ENCODE measurements at regions not wholly inside any gene's neighbourhood (a gene's known extent, or its start where the extent isn't known, plus 50 kb on each side); places are given as distances from the start of the nearest gene placed in this dataset. TPM values are rescaled to one million over a fixed set of nuclear protein-coding genes. Genes with fewer than 3 reads are reported as not detected.

DNA sequence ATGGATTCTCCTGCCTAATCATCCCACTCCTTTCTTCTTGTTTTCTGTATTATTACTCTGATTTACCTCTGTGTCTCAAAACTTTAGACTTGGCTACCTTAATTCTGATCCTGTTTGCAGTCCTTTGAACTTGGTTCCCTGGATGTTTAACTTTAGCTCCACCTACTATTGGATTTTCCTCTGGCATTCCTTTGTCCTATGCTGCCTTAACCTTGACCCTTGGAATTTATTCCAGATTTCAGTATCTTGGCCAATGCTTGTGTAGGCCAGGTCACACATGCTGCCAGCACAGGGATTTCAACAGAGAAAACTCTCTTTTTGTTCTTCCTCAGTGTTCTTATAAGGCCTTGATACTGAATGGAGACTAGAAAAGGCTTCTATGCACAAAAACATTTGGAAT, 65.0 kb upstream of the DNAJC19 start:
- Histone ChIP-seq H3K4me1 (no peaks in the 10 kb centered on the region), H3K36me3 (no peaks in the 10 kb centered on the region), H3K27me3 (no peaks in the 10 kb centered on the region), H3K27ac (no peak overlapping the region), H3K4me3 (no peak overlapping the region), H3K9me3 (no peaks in the 10 kb centered on the region)
- DNase-seq (ENCODE audit: low spot score in 2 of 2) = no peak
- TF ChIP-seq POLR2A (IDR thresholded peaks at IDR 0.05) = no peak
- TF ChIP-seq, protein P1, sequence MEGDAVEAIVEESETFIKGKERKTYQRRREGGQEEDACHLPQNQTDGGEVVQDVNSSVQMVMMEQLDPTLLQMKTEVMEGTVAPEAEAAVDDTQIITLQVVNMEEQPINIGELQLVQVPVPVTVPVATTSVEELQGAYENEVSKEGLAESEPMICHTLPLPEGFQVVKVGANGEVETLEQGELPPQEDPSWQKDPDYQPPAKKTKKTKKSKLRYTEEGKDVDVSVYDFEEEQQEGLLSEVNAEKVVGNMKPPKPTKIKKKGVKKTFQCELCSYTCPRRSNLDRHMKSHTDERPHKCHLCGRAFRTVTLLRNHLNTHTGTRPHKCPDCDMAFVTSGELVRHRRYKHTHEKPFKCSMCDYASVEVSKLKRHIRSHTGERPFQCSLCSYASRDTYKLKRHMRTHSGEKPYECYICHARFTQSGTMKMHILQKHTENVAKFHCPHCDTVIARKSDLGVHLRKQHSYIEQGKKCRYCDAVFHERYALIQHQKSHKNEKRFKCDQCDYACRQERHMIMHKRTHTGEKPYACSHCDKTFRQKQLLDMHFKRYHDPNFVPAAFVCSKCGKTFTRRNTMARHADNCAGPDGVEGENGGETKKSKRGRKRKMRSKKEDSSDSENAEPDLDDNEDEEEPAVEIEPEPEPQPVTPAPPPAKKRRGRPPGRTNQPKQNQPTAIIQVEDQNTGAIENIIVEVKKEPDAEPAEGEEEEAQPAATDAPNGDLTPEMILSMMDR (IDR thresholded peaks at IDR 0.05) = no peak
- TF ChIP-seq EP300 (IDR thresholded peaks at IDR 0.05) = no peak

DNA sequence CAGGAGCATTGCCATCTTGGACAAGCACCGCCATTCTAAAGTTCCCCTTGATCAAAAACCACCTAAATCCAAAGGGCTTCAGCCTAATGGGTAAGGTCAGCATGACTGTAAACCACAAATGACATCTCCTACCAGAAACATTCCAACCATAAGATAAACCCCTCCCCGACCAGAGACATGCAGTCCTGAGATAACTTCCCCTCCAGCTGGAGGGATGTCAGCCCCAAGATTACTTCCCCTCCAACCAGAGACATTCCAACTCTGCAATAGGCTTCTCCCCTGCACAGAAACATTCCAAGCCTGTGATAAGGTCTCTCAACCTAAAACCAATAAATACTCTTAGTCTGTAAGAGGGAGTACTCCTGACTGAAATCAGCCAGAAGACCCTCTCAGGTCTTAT, 62.7 kb upstream of the DNAJC19 start:
- TF ChIP-seq POLR2A (IDR thresholded peaks at IDR 0.05) (no peak), EP300 (IDR thresholded peaks at IDR 0.05) (no peak)
- TF ChIP-seq, protein P1 (IDR thresholded peaks at IDR 0.05) = no peak
- WGBS, 2 donors = 64 to 69% methylated on average over 2 of the region's 2 CpGs
- Histone ChIP-seq H3K4me1 (no peaks in the 10 kb centered on the region), H3K27ac (no peak overlapping the region), H3K27me3 (no peaks in the 10 kb centered on the region), H3K9me3 (no peaks in the 10 kb centered on the region), H3K4me3 (no peak overlapping the region), H3K36me3 (no peaks in the 10 kb centered on the region)
- DNase-seq (ENCODE audit: low spot score in 2 of 2) = no peak

DNA sequence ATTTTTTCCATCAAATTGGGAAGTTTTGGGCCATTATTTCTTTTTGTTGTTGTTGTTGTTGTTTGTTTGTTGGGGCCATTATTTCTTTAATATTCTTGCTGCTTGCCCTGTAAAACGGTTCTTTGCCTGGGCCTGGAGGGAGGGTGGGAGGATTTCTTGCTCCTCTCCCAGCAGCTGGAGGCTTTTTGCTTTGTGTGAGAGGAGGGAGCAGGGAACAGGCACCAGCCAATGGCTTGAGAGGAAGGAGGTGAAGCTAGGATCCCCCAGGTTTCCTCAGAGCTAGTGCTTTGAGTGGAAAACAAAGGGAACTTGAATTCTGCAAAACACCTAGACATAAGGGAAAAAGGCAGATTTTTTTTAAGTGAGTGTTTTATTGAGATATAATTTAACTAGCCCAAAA, 61.2 kb upstream of the DNAJC19 start:
- 0 to 14% methylated on average over 1 of the region's 1 CpG for WGBS, 2 donors
- Histone ChIP-seq H3K27me3 (no peaks in the 10 kb centered on the region), H3K4me1 (no peaks in the 10 kb centered on the region)

DNA sequence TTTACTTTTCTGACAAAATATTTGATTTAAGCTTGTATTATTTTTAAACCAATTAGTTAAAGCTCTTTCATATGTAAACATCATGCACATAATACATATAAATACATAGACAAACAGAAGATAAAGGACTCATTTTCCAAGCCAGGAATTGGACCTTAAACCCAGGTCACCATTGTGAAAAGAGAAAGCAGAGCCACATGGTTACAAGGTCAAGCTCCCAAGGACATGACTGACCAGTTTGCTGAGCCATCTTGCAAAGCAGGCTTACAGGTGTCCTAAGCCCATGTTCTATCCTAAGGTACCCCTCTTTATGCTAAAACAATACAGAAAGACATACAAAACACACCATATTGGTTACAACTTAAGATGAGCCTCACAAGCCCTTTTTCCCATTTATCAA, 50.5 kb upstream of the DNAJC19 start:
- peaks cover 0 to 29% (median 0%) of the 10 kb centered on the region in 4 donors for H3K9me3 ChIP-seq
- no peak overlapping the region for H3K4me3 ChIP-seq
- no peaks in the 10 kb centered on the region for H3K27me3 ChIP-seq
- no peaks in the 10 kb centered on the region for H3K4me1 ChIP-seq
- TF ChIP-seq EP300 (IDR thresholded peaks at IDR 0.05) = no peak
- TF ChIP-seq POLR2A (IDR thresholded peaks at IDR 0.05) = no peak
- TF ChIP-seq, protein P1 (IDR thresholded peaks at IDR 0.05) = no peak
- DNase-seq (ENCODE audit: low spot score in 2 of 2) = no peak
- no peaks in the 10 kb centered on the region for H3K36me3 ChIP-seq
- no peak overlapping the region for H3K27ac ChIP-seq

More for the DNA sequence above, 61.2 kb upstream of the DNAJC19 start:
- no peak for TF ChIP-seq POLR2A (IDR thresholded peaks at IDR 0.05)
- TF ChIP-seq EP300 (IDR thresholded peaks at IDR 0.05) = no peak
- TF ChIP-seq, protein P1 (IDR thresholded peaks at IDR 0.05) = no peak
- no peaks in the 10 kb centered on the region for H3K36me3 ChIP-seq
- H3K9me3 ChIP-seq = peaks cover 0 to 6% (median 0%) of the 10 kb centered on the region in 4 donors
- DNase-seq (ENCODE audit: low spot score in 2 of 2) = no peak
- H3K27ac ChIP-seq = no peak overlapping the region
- H3K4me3 ChIP-seq = no peak overlapping the region

Small RNA genes lying in the stretch of these regions (small RNA-seq; reads per million reads assigned to genes)
- gene AC083904.1 (not detected), gene RNU6-4P (not detected)

Data from tibial nerve (tissue), 4 donors.